DMS53 (cell line): ENCODE measurements at regions not wholly inside any gene's neighbourhood (a gene's known extent, or its start where the extent isn't known, plus 50 kb on each side); places are given as distances from the start of the nearest gene placed in this dataset.

ENCODE experiments used
- DNase-seq: peaks from one replicate; lab custom pipeline; 2025; lab: John Stamatoyannopoulos, UW

- no peak for DNase-seq
These were observed 180.2 kb upstream of the SMC2 start for GRCh38 chr9:103913899-103914298.

- DNase-seq, result no peak
These were observed 174.4 kb upstream of the SMC2 start for GRCh38 chr9:103919605-103920209.

- no peak for DNase-seq
These were observed 165.7 kb upstream of the SMC2 start for GRCh38 chr9:103928442-103928841.

GRCh38 chr9:103941104-103941503, 153.0 kb upstream of the SMC2 start:
- DNase-seq, result peak; percentile 90

- peak; percentile 69 for DNase-seq
These were observed 151.9 kb upstream of the SMC2 start for GRCh38 chr9:103942200-103942599.

- DNase-seq, result peak; percentile 89
These were observed 151.5 kb upstream of the SMC2 start for GRCh38 chr9:103942651-103943050.

GRCh38 chr9:103949096-103949495, 145.0 kb upstream of the SMC2 start:
- no peak for DNase-seq

- DNase-seq, result no peak
These were observed 116.9 kb upstream of the SMC2 start for GRCh38 chr9:103977163-103977562.

- DNase-seq, result no peak
These were observed 115.7 kb upstream of the SMC2 start for GRCh38 chr9:103978396-103978795.

GRCh38 chr9:103981912-103982311, 112.2 kb upstream of the SMC2 start:
- DNase-seq, result no peak

GRCh38 chr9:103985077-103985476, 109.0 kb upstream of the SMC2 start:
- no peak for DNase-seq

GRCh38 chr9:103988821-103989220, 105.3 kb upstream of the SMC2 start:
- DNase-seq, result no peak

GRCh38 chr9:103990311-103990710, 103.8 kb upstream of the SMC2 start:
- DNase-seq, result no peak

- DNase-seq, result no peak
These were observed 103.1 kb upstream of the SMC2 start for GRCh38 chr9:103991001-103991400.

GRCh38 chr9:103991698-103992097, 102.4 kb upstream of the SMC2 start:
- DNase-seq, result no peak

GRCh38 chr9:103992938-103993579, 101.0 kb upstream of the SMC2 start:
- DNase-seq, result no peak

- DNase-seq, result no peak
These were observed 96.2 kb upstream of the SMC2 start for GRCh38 chr9:103997856-103998370.

GRCh38 chr9:103999375-104000062, 94.6 kb upstream of the SMC2 start:
- no peak for DNase-seq

- DNase-seq, result peak; percentile 2
These were observed 84.3 kb upstream of the SMC2 start for GRCh38 chr9:104009826-104010225.

GRCh38 chr9:104022083-104022482, 72.0 kb upstream of the SMC2 start:
- DNase-seq, result no peak

- DNase-seq, result no peak
These were observed 69.0 kb upstream of the SMC2 start for GRCh38 chr9:104025104-104025503.

- no peak for DNase-seq
These were observed 68.2 kb upstream of the SMC2 start for GRCh38 chr9:104025945-104026344.

GRCh38 chr9:104027295-104027694, 66.8 kb upstream of the SMC2 start:
- peak; percentile 2 for DNase-seq
